HEK293T (cell line): ENCODE measurements at regions not wholly inside any gene's neighbourhood (a gene's known extent, or its start where the extent isn't known, plus 50 kb on each side); places are given as distances from the start of the nearest gene placed in this dataset.

Source experiments
- BHLHE40 ChIP-seq: fragments of 450-650 bp; IDR thresholded peaks from 2 replicates; pipeline ENCODE4 v1.6.1; 2016; ENCODE audit warnings: mild to moderate bottlenecking, moderate library complexity, borderline replicate concordance
- CTBP1 ChIP-seq: fragments of 450-650 bp; IDR thresholded peaks from 2 replicates; pipeline ENCODE4 v1.6.1; 2016; ENCODE audit warnings: borderline replicate concordance
- FOXA1 ChIP-seq: fragments of 450-650 bp; IDR thresholded peaks from 2 replicates; pipeline ENCODE4 v1.6.1; 2016; ENCODE audit warnings: mild to moderate bottlenecking
- FOXK2 ChIP-seq: fragments of 450-650 bp; IDR thresholded peaks from 2 replicates; pipeline ENCODE4 v1.6.1; 2016; ENCODE audit warnings: mild to moderate bottlenecking
- FOXM1 ChIP-seq: fragments of 450-650 bp; IDR thresholded peaks from 2 replicates; pipeline ENCODE4 v1.6.1; 2017; ENCODE audit warnings: mild to moderate bottlenecking, borderline replicate concordance
- LEF1 ChIP-seq: fragments of 450-650 bp; IDR thresholded peaks from 2 replicates; pipeline ENCODE4 v1.6.1; 2017; ENCODE audit warnings: mild to moderate bottlenecking, borderline replicate concordance
- NFRKB ChIP-seq: fragments of 450-650 bp; IDR thresholded peaks from 2 replicates; pipeline ENCODE4 v1.6.1; 2016; ENCODE audit warnings: mild to moderate bottlenecking, moderate library complexity
- PKNOX1 ChIP-seq: fragments of 450-650 bp; IDR thresholded peaks from 2 replicates; pipeline ENCODE4 v1.6.1; 2016
- SP1 ChIP-seq: fragments of 450-650 bp; IDR thresholded peaks from 2 replicates; pipeline ENCODE4 v1.6.1; 2017
- SUZ12 ChIP-seq: fragments of 450-650 bp; IDR thresholded peaks from 2 replicates; pipeline ENCODE4 v1.6.1; 2016; ENCODE audit warnings: mild to moderate bottlenecking
- TARDBP ChIP-seq: fragments of 450-650 bp; IDR thresholded peaks from 2 replicates; pipeline ENCODE4 v1.6.1; 2016
- ZNF384 ChIP-seq: fragments of 450-650 bp; IDR thresholded peaks from 2 replicates; pipeline ENCODE4 v1.6.1; 2016

- TF ChIP-seq ZNF384 = no peak
- no peak for TF ChIP-seq SP1
- no peak for TF ChIP-seq FOXM1
- no peak for TF ChIP-seq FOXK2
- TF ChIP-seq BHLHE40 = no peak
- no peak for TF ChIP-seq SUZ12
- no peak for TF ChIP-seq TARDBP
- TF ChIP-seq CTBP1 = no peak
- no peak for TF ChIP-seq PKNOX1
- no peak for TF ChIP-seq NFRKB
- TF ChIP-seq FOXA1 = no peak
- TF ChIP-seq LEF1 = no peak
Observed at GRCh38 chr5:152933056-152933455, 528.0 kb upstream of the NMUR2 start.
